Fibroblast of villous mesenchyme (primary cell): ENCODE measurements at regions not wholly inside any gene's neighbourhood (a gene's known extent, or its start where the extent isn't known, plus 50 kb on each side); places are given as distances from the start of the nearest gene placed in this dataset.

Source experiments
- DNase-seq: peaks from one replicate; pipeline ENCODE4 v3.0.0-alpha.2; 2010; ENCODE audit warnings: low read depth
- H3K4me3 ChIP-seq: 2 replicates; pipeline ENCODE4 v1.5.1; 2011; ENCODE audit warnings: low read depth, mild to moderate bottlenecking, low read length
- CTCF ChIP-seq: IDR thresholded peaks from 2 replicates; pipeline ENCODE4 v1.5.1; 2012; ENCODE audit warnings: low read depth, mild to moderate bottlenecking, low read length; ENCODE audit not compliant: insufficient read depth

GRCh38 chr1:13976485-13976884, 276.5 kb downstream of the PRDM2 start:
- TF ChIP-seq CTCF: no peak
- DNase-seq: no peak
- no peak overlapping the region for H3K4me3 ChIP-seq

- no peak for TF ChIP-seq CTCF
- DNase-seq: no peak
- H3K4me3 ChIP-seq: no peak overlapping the region
Observed at GRCh38 chr1:13981142-13981541, 281.2 kb downstream of the PRDM2 start.

DNA sequence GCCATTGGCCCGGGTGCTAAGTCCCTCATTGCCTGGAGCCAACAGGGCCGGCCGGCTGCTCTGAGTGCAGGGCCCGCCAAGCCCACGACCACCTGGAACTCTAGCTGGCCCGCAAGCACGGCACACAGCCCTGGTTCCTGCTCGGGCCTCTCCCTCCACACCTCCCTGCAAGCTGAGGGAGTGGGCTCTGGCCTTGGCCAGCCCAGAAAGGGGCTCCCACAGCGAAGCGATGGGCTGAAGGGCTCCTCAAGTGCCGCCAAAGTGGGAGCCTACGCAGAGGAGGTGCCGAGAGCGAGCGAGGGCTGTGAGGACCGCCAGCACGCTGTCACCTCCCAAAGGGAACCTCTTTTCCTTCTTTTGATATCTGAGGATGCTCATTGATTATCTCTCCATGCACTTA, 283.4 kb downstream of the PRDM2 start:
- H3K4me3 ChIP-seq: no peak overlapping the region
- no peak for TF ChIP-seq CTCF
- DNase-seq: no peak

GRCh38 chr1:13990939-13991338, 291.0 kb downstream of the PRDM2 start:
- no peak overlapping the region for H3K4me3 ChIP-seq
- no peak for DNase-seq
- TF ChIP-seq CTCF: no peak

DNA sequence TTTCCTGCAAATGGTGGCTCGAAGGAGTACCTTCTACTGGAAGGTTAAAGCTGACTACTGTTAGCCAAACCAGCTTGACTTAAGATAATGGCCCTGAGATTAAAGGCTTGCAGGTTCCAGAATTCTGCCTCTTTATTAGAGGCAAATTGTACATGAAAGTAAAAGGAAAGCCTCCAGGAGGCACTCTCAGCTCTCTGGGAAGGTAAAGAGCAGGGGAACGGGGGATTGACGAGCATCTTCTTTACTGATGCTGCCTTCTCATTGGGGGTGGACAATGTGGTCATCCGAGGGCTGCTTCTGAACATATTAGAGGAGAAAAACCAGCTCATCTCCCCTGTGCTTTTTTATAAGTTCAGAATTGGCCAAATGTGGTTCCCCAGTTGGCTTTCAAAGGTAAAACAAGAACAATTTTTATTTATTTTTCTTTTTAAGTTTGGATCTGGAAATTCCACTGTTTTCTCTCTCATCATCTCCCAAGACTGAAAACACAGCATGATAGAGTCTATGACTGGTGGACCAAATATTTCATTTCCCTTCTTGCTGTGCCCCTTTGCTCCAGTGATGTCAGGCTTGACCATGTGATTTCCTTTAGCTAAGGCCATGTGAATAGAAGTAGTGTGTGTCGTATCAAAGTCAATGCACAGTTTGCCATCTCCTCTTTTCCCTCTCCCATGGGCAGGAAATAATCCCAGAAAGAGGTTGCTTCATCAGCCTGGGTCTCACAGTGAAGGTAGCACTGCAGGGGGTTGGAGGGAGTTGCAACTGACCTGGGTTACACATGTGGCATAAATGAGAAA, 292.7 kb downstream of the PRDM2 start:
- DNase-seq: no peak
- no peak for TF ChIP-seq CTCF
- H3K4me3 ChIP-seq: no peak overlapping the region

- no peak for TF ChIP-seq CTCF
- DNase-seq: no peak
- H3K4me3 ChIP-seq: no peak overlapping the region
Observed at GRCh38 chr1:13994386-13994785, 294.4 kb downstream of the PRDM2 start.

GRCh38 chr1:13996334-13996733, 296.3 kb downstream of the PRDM2 start:
- no peak for DNase-seq

More at GRCh38 chr1:13996334-13996733, 296.3 kb downstream of the PRDM2 start:
- TF ChIP-seq CTCF: no peak
- no peak overlapping the region for H3K4me3 ChIP-seq
